ENCODE measurements at regions not wholly inside any gene's neighbourhood (a gene's known extent, or its start where the extent isn't known, plus 50 kb on each side); places are given as distances from the start of the nearest gene placed in this dataset.

DNA sequence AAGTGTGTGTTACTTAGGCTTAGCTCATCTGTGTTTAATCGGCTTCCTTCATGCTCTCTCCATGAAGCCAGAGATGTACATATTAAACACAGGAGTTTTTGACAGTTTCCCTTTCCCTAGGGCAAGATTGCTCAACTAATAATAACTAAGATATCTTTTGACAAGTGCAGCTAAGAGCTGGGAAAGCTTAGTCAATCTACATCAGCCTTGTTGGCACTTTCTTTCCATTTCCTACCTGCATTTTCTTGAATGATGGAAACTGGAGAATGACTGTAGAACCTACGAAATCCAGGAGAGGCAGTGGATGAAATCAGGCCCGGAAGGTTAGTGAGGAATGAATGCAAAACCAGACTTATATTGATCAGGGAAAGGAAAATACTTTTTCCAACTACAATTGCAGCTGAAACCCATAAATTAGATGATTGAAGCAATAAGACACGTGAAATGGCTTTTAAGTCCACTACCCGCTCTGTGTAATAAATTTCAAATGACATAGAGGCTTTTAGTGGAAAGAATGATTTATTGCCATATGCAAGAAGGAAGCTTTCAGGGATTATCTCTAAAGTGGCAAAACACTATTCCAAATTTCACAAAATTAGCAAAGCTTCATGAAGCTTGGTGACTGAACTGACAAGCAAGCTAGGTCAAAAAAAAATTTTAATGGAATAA is 237.2 kb upstream of the ID4 start:
- no peak overlapping the region for H3K4me2 ChIP-seq (ENCODE audit: low read depth, low read length)
- no peak overlapping the region for H3K9ac ChIP-seq (ENCODE audit: low read length)
- no peak overlapping the region for H3K4me3 ChIP-seq (ENCODE audit: low read length)
- TF ChIP-seq, protein P1, sequence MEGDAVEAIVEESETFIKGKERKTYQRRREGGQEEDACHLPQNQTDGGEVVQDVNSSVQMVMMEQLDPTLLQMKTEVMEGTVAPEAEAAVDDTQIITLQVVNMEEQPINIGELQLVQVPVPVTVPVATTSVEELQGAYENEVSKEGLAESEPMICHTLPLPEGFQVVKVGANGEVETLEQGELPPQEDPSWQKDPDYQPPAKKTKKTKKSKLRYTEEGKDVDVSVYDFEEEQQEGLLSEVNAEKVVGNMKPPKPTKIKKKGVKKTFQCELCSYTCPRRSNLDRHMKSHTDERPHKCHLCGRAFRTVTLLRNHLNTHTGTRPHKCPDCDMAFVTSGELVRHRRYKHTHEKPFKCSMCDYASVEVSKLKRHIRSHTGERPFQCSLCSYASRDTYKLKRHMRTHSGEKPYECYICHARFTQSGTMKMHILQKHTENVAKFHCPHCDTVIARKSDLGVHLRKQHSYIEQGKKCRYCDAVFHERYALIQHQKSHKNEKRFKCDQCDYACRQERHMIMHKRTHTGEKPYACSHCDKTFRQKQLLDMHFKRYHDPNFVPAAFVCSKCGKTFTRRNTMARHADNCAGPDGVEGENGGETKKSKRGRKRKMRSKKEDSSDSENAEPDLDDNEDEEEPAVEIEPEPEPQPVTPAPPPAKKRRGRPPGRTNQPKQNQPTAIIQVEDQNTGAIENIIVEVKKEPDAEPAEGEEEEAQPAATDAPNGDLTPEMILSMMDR (IDR thresholded peaks at IDR 0.05; ENCODE audit: low read length) = no peak
- TF ChIP-seq EZH2phosphoT487 (IDR thresholded peaks at IDR 0.05; ENCODE audit: low read length) = no peak
- TF ChIP-seq EZH2 (optimal IDR thresholded peaks at IDR 0.05; ENCODE audit: low read depth, low read length) = no peak
- no peaks in the 10 kb centered on the region for H4K20me1 ChIP-seq (ENCODE audit: insufficient read depth, low read length)
- H3F3A ChIP-seq (ENCODE audit: insufficient read depth, low read length) = no peaks in the 10 kb centered on the region
- no peaks in the 10 kb centered on the region for H3K4me1 ChIP-seq (ENCODE audit: low read length)
- H3K27ac ChIP-seq (ENCODE audit: low read length) = no peak overlapping the region
- no peak for DNase-seq
- H3K79me2 ChIP-seq (ENCODE audit: low read length) = no peaks in the 10 kb centered on the region
- H3K9me2 ChIP-seq (replicated peaks; ENCODE audit: insufficient read depth, low read length) = no peaks in the 10 kb centered on the region
- H3K36me3 ChIP-seq (replicated peaks; ENCODE audit: insufficient read depth, low read length) = no peaks in the 10 kb centered on the region
- H2AFZ ChIP-seq (ENCODE audit: low read length) = no peak overlapping the region
- H3K27me3 ChIP-seq (replicated peaks; ENCODE audit: insufficient read depth, low read length) = no peaks in the 10 kb centered on the region
- H3K9me3 ChIP-seq (replicated peaks; ENCODE audit: insufficient read depth, low read length) = no peaks in the 10 kb centered on the region

DNA sequence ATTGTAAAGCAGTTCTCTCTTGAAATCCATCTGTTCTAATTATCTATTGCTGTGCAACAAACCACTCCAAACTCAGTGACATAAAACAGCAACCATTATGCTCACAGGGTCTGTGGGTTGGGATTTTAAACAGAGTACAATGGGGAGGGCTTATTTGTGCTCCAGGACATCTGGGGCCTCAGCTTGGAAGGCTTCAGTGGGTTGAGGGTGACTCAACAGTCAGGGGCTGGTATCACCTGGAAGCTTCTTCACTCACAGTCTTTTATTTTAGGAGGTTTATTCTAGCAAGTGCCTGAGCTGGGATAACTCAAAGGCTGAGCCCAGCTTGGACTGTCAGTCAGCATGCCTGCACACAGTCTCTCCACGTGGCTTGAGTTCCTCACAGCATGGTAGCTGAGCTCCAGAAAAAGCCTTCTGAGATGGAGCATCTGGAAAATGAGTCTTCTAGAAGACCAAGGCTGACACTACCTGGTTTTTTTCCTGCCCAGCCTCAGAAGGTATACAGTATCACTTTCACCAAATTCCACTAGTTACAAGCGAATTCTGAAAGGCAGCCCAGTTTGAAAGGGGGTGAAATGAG is 234.6 kb upstream of the ID4 start:
- Histone ChIP-seq H3F3A (ENCODE audit: insufficient read depth, low read length) (no peaks in the 10 kb centered on the region), H3K4me2 (ENCODE audit: low read depth, low read length) (no peak overlapping the region), H2AFZ (ENCODE audit: low read length) (no peak overlapping the region), H3K9me2 (replicated peaks; ENCODE audit: insufficient read depth, low read length) (no peaks in the 10 kb centered on the region), H3K27me3 (replicated peaks; ENCODE audit: insufficient read depth, low read length) (no peaks in the 10 kb centered on the region), H3K9me3 (replicated peaks; ENCODE audit: insufficient read depth, low read length) (no peaks in the 10 kb centered on the region), H3K9ac (ENCODE audit: low read length) (no peak overlapping the region), H3K36me3 (replicated peaks; ENCODE audit: insufficient read depth, low read length) (no peaks in the 10 kb centered on the region), H3K4me3 (ENCODE audit: low read length) (no peak overlapping the region), H3K4me1 (ENCODE audit: low read length) (no peaks in the 10 kb centered on the region), H3K79me2 (ENCODE audit: low read length) (no peaks in the 10 kb centered on the region), H3K27ac (ENCODE audit: low read length) (no peak overlapping the region), H4K20me1 (ENCODE audit: insufficient read depth, low read length) (no peaks in the 10 kb centered on the region)
- DNase-seq = no peak
- TF ChIP-seq EZH2 (optimal IDR thresholded peaks at IDR 0.05; ENCODE audit: low read depth, low read length) = no peak
- no peak for TF ChIP-seq EZH2phosphoT487 (IDR thresholded peaks at IDR 0.05; ENCODE audit: low read length)
- TF ChIP-seq, protein P1 (IDR thresholded peaks at IDR 0.05; ENCODE audit: low read length) = no peak

DNA sequence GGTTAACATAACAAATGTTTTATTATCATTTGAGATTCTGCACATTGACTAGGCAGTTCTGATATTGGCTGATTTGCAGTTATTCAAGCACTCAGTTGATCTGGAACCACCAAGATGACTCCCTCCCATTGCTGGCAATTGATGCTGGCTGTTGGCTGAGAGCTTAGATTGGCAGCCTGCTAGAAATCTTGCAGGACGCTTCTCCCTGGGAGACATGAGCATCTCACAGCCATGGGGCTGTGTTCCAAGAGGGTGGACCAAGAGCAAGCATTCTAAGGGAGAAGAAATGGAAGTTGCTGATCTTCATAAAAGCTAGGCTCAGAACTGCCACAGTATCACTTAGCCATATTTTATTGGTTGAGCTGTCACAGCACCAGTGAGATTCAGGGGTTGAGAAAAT is 233.4 kb upstream of the ID4 start:
- Histone ChIP-seq H3K4me1 (ENCODE audit: low read length) (no peaks in the 10 kb centered on the region), H4K20me1 (ENCODE audit: insufficient read depth, low read length) (no peaks in the 10 kb centered on the region), H3K79me2 (ENCODE audit: low read length) (no peaks in the 10 kb centered on the region), H3K9ac (ENCODE audit: low read length) (no peak overlapping the region), H3F3A (ENCODE audit: insufficient read depth, low read length) (no peaks in the 10 kb centered on the region), H3K9me2 (replicated peaks; ENCODE audit: insufficient read depth, low read length) (no peaks in the 10 kb centered on the region), H3K27me3 (replicated peaks; ENCODE audit: insufficient read depth, low read length) (no peaks in the 10 kb centered on the region), H3K4me2 (ENCODE audit: low read depth, low read length) (no peak overlapping the region), H3K36me3 (replicated peaks; ENCODE audit: insufficient read depth, low read length) (no peaks in the 10 kb centered on the region), H3K27ac (ENCODE audit: low read length) (no peak overlapping the region), H3K4me3 (ENCODE audit: low read length) (no peak overlapping the region), H2AFZ (ENCODE audit: low read length) (no peak overlapping the region), H3K9me3 (replicated peaks; ENCODE audit: insufficient read depth, low read length) (no peaks in the 10 kb centered on the region)
- TF ChIP-seq EZH2phosphoT487 (IDR thresholded peaks at IDR 0.05; ENCODE audit: low read length) (no peak), EZH2 (optimal IDR thresholded peaks at IDR 0.05; ENCODE audit: low read depth, low read length) (no peak)
- TF ChIP-seq, protein P1 (IDR thresholded peaks at IDR 0.05; ENCODE audit: low read length) = no peak
- no peak for DNase-seq

Measured in MM.1S (cell line).